LNCaP clone FGC (cell line): ENCODE measurements at regions not wholly inside any gene's neighbourhood (a gene's known extent, or its start where the extent isn't known, plus 50 kb on each side); places are given as distances from the start of the nearest gene placed in this dataset.

ENCODE experiments used
- DNase-seq: peaks from one replicate; pipeline ENCODE4 v3.0.0-alpha.2; 2011; ENCODE audit warnings: low read depth
- H3K4me3 ChIP-seq: 2 replicates; pipeline ENCODE4 v1.5.1; 2011; ENCODE audit warnings: mild to moderate bottlenecking, low read depth, low read length, control low read depth
- CTCF ChIP-seq: IDR thresholded peaks from 2 replicates; pipeline ENCODE4 v1.5.1; 2012; ENCODE audit warnings: mild to moderate bottlenecking; ENCODE audit not compliant: control insufficient read depth, insufficient read depth; ENCODE audit errors: extremely low read depth

GRCh38 chr1:188761226-188761625 lies 1716.4 kb downstream of the BRINP3 start:
- no peak overlapping the region for H3K4me3 ChIP-seq
- no peak for DNase-seq
- TF ChIP-seq CTCF: no peak

- DNase-seq: no peak
- no peak overlapping the region for H3K4me3 ChIP-seq
- TF ChIP-seq CTCF: no peak
These were observed 1715.4 kb downstream of the BRINP3 start for GRCh38 chr1:188762166-188762743.

GRCh38 chr1:188763541-188763940 lies 1714.1 kb downstream of the BRINP3 start:
- no peak for DNase-seq
- no peak for TF ChIP-seq CTCF
- no peak overlapping the region for H3K4me3 ChIP-seq

GRCh38 chr1:188769181-188769580 lies 1708.5 kb downstream of the BRINP3 start:
- no peak overlapping the region for H3K4me3 ChIP-seq
- DNase-seq: no peak
- TF ChIP-seq CTCF: no peak

- peak; percentile 53 for DNase-seq
- no peak overlapping the region for H3K4me3 ChIP-seq
- TF ChIP-seq CTCF: no peak
These were observed 1707.7 kb downstream of the BRINP3 start for GRCh38 chr1:188769936-188770335.

GRCh38 chr1:188778578-188778977 lies 1699.1 kb downstream of the BRINP3 start:
- H3K4me3 ChIP-seq: no peak overlapping the region
- DNase-seq: no peak
- no peak for TF ChIP-seq CTCF

- TF ChIP-seq CTCF: peak; percentile 73
- H3K4me3 ChIP-seq: no peak overlapping the region
- peak; percentile 14 for DNase-seq
These were observed 1695.3 kb downstream of the BRINP3 start for GRCh38 chr1:188782220-188782841.
